GM18868 (cell line): ENCODE measurements at regions not wholly inside any gene's neighbourhood (a gene's known extent, or its start where the extent isn't known, plus 50 kb on each side); places are given as distances from the start of the nearest gene placed in this dataset.

Experiments used
- ATAC-seq: cut with Tn5 transposase; IDR thresholded peaks from one replicate; pipeline ENCODE4 v1.9.1; 2021; ENCODE audit warnings: mild to moderate bottlenecking, moderate library complexity; ENCODE audit not compliant: unreplicated experiment

- ATAC-seq, result no peak
Observed at GRCh38 chr2:18096836-18097405, 218.5 kb downstream of the KCNS3 start.

- ATAC-seq, result no peak
Observed at GRCh38 chr2:18094277-18094676, 215.8 kb downstream of the KCNS3 start.

DNA sequence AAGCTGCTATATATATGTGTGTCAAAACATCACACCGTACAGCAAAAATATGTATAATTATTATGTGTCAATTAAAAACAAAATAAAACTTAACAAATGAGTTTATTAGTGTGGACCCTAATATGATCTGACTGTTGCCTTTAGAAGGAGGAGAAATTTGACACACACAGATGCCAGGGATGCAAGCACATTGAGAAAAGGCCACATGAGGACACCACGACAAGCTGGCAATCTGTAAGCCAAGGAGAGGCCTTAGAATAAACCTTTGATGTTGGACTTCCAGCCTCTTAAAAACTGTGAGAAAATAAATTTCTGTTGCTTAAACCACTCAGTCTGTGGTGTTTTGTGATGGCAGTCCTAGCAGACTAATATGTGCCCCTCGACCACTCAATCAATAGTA is 214.7 kb downstream of the KCNS3 start:
- ATAC-seq, result no peak

DNA sequence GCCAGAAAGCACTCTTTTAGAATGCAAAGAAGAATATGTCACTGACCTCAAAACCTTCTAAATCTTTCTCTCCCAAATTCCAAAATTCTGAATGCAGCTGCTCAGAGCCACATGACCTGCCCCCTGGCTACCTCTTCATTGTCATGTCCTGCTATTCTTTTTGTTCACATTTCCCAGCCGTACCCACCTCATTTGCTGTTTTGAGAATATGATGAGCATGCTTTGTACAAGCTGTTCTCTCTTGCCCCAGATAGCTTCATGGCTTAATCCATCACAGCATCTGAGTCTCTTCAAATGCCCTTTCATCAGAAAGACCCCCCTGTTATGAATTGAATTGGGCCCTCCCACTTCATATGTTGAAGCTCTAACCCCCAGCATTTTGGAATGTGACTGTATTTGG is 214.3 kb downstream of the KCNS3 start:
- ATAC-seq, result no peak

DNA sequence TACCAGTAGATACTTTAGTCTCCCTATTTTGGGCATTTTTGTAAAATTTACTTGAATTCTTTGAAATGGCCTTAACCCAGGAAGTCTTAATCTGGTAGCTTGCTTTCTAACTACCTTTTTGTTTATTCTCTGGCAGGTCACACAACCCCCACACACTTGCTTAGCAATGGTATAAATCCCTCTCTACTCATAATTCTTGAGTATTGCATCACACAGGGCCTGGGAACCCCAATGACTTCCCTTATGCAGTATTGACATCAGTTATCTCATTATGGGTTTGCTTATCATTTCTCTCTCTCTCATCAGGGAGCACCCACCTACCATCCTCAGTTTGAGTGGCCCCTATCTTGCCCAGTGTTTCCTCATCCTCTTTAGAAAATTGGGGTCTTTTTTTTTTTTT is 207.1 kb downstream of the KCNS3 start:
- ATAC-seq, result no peak

DNA sequence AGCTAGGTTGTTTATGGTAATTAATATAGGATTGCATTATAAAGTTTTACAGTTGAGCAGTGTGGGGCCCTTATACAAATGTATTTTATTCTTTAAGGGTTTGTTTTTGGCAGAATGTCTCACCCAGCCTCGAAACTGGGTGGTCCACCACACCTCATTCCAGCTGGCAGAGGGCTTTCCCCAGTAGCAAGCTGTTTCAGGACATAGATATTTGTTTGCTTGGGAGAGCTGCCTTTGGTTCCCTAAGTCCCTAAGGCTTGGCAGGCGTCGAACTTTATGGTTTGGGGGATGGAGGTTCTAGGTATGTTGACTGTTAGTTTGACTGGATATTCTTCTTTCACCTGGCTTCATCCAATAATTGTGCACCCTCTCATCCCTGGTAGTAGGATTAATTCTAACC is 205.9 kb downstream of the KCNS3 start:
- ATAC-seq, result no peak

DNA sequence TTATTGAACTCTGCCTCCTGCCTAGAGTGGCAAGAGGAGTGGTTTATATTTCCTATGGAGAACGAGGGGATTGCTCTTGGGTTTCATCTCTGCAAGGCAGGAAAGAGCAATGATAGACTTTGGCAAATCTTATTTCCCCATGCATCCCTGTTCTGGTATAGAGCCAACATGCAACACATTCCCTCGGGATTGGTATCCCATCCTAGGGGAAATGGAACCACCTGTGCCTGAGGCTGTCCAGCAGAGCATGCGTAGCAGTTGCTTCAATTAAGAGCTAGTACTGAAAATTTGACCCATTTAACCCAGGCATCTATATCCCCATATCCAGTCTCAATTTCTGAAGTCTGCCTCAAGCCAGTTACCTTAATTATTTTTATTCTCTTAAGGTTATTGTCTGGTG is 205.3 kb downstream of the KCNS3 start:
- ATAC-seq, result no peak

DNA sequence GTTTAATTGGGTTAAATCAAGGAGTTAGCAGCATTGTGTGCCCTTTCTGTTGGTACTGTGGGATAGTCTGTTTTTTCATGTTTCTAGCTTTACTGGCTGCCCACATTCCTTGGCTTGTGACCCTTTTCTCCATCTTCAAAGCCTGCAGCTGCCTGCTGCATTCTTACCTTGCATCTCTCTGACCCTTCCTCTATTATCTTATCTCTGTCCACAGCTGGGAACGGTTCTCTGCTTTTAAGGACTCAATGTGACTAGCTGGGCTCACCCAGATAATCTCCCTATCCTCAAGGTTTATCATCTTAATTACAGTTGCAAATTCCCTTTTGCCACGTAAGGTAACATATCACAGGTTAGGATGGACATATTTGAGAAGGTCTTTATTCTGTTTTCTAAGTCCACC is 199.7 kb downstream of the KCNS3 start:
- no peak for ATAC-seq

DNA sequence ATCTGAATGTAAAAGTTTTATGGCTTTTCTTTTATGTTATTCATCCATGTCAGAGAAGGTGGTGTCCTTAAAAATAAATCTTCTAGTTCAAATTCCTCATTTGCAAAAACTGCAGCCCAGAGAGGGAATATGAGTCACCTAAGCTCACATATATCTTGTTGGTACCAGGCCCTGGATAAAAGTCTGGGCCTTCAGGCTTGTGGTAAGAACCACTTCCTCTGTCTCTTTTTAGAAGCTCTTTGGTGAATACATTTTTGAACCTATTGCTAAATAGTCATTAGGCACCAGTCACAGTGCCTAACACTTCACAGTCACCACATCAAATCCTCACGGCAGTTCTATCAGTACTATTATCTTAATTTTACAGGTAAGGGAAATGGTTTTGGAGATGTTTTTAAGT is 199.2 kb downstream of the KCNS3 start:
- ATAC-seq, result no peak

- no peak for ATAC-seq
Observed at GRCh38 chr2:18077231-18077630, 198.8 kb downstream of the KCNS3 start.

GRCh38 chr2:18074476-18074875 is 196.0 kb downstream of the KCNS3 start:
- ATAC-seq, result no peak

GRCh38 chr2:18073601-18074000 is 195.1 kb downstream of the KCNS3 start:
- ATAC-seq, result no peak

- no peak for ATAC-seq
Observed at GRCh38 chr2:18067588-18068384, 189.3 kb downstream of the KCNS3 start.

DNA sequence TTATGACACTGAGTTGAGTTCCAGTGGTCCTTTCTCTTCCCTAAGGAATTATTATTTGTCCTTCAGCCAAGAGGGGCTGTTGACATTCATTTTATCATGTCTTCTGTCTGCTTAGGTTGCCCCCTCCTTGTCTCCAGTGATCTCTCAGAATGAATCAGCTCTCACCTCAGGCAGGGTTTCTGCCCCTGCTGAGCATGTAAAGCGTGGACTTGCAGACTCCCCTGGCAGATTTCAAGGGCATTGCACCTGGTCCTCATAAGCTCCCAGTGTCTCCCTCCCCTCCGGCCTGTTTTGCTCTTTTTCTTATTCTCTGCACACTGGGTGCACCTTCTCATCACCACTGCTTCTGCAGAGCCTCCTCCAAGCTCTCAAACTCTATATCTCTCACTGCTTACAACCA is 188.4 kb downstream of the KCNS3 start:
- no peak for ATAC-seq

DNA sequence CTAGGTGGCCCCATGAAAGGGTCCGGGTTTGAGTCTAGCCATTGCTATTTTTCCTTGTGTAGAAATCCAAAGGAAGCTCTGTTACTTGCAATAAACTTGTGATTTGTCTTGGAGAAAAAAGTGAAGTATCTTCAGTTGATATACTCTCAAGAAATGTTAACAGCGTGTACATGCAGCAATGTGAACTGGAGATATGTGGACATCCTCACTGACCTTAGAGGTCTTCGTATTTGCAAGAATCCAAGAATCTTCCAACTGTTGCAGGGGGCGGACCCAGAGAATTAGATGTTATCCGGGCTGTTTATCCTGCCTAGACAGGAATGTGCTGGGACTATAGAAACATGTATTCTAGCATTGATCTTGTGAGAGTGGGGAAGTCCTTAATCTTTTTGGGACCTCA is 187.6 kb downstream of the KCNS3 start:
- ATAC-seq, result no peak

DNA sequence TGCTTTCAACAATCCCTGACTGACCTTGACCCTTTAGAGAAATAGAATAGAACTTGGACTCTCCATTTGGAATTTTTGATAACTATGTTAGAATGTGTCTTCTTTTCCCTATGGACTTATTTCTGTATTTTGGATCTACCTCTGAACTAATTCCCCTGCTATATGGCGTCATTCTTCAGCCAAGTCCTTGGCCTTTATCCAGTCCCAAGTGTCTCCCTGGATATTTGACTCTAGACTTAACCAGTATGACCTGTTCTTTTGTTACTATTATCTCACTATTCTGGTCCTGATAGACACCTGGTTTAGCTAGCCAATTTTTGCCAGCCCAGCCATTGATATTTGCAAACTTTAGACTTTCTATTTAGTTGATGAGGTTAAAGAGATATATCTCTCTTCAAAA is 186.8 kb downstream of the KCNS3 start:
- ATAC-seq, result no peak

DNA sequence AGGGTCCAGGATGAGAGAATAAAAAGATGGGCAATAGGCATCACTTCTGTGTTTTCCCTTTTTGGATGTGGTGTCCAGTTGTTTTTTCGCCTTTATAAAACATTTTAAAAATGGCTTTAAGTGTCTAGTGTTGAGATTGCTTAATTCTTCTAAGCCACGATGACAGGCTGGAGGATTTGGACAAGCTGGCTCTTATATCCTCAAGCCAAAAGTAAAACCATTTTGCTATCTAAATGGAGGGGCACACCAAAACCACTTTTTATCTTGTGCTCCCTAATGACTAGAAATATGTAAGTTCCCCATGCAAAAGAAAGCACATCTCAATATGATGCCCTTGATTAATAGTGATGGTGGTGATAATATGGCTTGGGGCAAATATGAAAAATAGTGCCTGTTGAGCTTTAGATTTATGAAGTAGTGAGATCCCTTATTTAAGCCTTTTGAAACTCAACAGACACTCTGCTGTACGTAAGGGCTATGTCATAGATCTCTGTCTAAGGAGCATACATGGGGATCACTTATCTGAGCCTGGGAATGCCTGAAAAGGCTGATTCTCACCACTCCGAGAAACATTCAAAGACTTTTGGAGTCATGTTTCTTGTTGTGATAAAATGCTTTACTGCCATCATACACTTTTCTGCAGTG is 185.5 kb downstream of the KCNS3 start:
- ATAC-seq, result no peak

GRCh38 chr2:18062892-18063291 is 184.4 kb downstream of the KCNS3 start:
- no peak for ATAC-seq

DNA sequence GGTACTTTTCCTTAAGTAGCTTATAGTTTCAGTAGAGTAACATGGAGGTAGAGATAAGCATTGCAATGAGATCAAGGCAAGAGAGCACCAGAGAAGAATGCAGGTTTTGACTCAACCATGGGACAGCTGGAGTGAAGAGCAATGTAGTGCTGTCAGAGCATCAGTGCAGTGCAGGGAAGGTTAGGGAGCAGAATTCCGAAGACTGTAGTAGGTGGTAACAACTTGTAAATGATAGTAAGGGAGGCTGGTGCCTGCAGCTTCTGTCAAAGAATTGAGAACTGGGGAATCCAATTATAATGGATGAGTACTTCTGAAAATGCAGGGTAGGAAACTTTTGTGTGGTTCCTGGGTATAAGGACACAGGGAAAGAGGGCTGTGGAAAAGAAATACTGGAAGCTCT is 183.2 kb downstream of the KCNS3 start:
- no peak for ATAC-seq

DNA sequence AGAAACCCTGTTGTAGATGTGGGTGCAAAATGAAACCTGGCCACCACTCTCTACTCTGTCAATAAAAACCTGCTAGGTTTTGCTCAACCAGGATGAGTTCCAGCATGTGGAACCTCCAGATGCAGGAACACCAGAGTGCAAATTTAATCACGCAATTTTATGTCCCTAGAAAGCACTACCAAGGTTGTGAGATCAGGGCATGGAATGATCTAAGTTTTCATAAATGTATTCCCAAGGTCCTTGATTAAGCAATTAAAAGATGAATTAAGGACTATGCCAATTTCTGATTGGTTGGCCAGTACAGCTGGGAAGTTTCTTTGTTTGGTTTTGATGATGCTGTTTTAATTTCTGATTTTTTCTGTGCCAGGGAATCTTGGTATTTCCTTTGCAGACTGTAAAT is 179.2 kb downstream of the KCNS3 start:
- no peak for ATAC-seq

DNA sequence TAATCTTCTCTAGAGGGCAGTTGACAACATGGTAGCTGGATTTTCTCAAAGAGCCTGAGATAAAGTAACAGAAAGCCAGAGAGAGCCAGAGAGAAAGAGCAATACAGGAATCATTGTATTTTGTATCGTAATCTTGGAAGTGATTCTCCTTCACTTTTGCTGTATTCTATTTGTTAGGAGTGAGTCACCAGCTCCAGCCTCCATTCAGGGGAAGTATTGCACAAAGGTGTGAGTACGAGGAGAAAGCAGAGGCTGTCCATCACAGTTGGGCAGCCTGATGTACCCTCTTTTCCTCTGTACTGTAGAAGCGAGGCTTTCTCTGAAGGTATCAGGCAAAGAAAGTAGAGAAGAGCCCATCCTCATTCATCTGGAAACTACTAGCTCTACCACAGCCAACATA is 176.8 kb downstream of the KCNS3 start:
- no peak for ATAC-seq

DNA sequence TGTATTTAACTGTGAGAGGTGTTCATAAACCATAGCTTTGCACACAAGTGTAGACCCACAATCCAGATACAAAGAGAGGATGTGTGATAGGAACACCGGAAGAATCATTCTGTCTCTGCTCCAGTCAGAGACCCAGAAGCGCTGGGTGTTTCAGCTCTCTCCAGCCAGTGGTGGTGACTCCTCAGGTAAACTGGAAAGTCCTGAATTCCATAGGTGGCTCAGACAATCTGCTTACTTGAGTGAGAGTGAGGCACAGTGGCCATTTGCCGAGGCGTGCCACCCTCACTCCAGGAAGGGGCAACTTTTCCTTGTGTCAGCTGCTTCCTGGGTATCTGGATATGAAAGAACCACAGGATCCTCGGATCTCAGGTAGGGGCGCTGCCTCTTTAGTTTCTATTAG is 171.5 kb downstream of the KCNS3 start:
- ATAC-seq, result no peak
